ENCODE measurements at regions not wholly inside any gene's neighbourhood (a gene's known extent, or its start where the extent isn't known, plus 50 kb on each side); places are given as distances from the start of the nearest gene placed in this dataset.
"Not testable (repeated sequence)": the region's sequence is repeated elsewhere in the genome, so short reads cannot be mapped to it uniquely, and the experiment has no call there.

GRCh38 chr21:17105932-17106331 lies 406.9 kb upstream of the CXADR start:
- DNase-seq = no peak

GRCh38 chr21:17114045-17114444 lies 398.8 kb upstream of the CXADR start:
- DNase-seq = no peak

GRCh38 chr21:17118638-17119384 lies 394.0 kb upstream of the CXADR start:
- DNase-seq = no peak

- no peak for DNase-seq
These were observed 393.2 kb upstream of the CXADR start for GRCh38 chr21:17119466-17120297.

GRCh38 chr21:17127395-17127794 lies 385.4 kb upstream of the CXADR start:
- DNase-seq = not testable (repeated sequence)

- DNase-seq = no peak
These were observed 384.7 kb upstream of the CXADR start for GRCh38 chr21:17128132-17128531.

GRCh38 chr21:17139159-17139558 lies 373.7 kb upstream of the CXADR start:
- not testable (repeated sequence) for DNase-seq

- DNase-seq = no peak
These were observed 373.1 kb upstream of the CXADR start for GRCh38 chr21:17139696-17140095.

GRCh38 chr21:17146426-17146825 lies 366.4 kb upstream of the CXADR start:
- no peak for DNase-seq

GRCh38 chr21:17159697-17160096 lies 353.1 kb upstream of the CXADR start:
- DNase-seq = no peak

GRCh38 chr21:17185674-17186073 lies 327.2 kb upstream of the CXADR start:
- no peak for DNase-seq

- DNase-seq = no peak
These were observed 322.9 kb upstream of the CXADR start for GRCh38 chr21:17189963-17190362.

- no peak for DNase-seq
These were observed 321.4 kb upstream of the CXADR start for GRCh38 chr21:17191346-17191993.

- DNase-seq = no peak
These were observed 317.5 kb upstream of the CXADR start for GRCh38 chr21:17195351-17195750.

- no peak for DNase-seq
These were observed 316.9 kb upstream of the CXADR start for GRCh38 chr21:17195976-17196375.

GRCh38 chr21:17196623-17197022 lies 316.2 kb upstream of the CXADR start:
- no peak for DNase-seq

GRCh38 chr21:17197996-17198395 lies 314.8 kb upstream of the CXADR start:
- no peak for DNase-seq

GRCh38 chr21:17200250-17200649 lies 312.6 kb upstream of the CXADR start:
- no peak for DNase-seq

- no peak for DNase-seq
These were observed 311.0 kb upstream of the CXADR start for GRCh38 chr21:17201741-17202260.

GRCh38 chr21:17214801-17215200 lies 298.0 kb upstream of the CXADR start:
- no peak for DNase-seq

- DNase-seq = not testable (repeated sequence)
These were observed 293.8 kb upstream of the CXADR start for GRCh38 chr21:17219050-17219449.

GRCh38 chr21:17231124-17231523 lies 281.7 kb upstream of the CXADR start:
- DNase-seq = no peak

- no peak for DNase-seq
These were observed 281.1 kb upstream of the CXADR start for GRCh38 chr21:17231771-17232170.
